Calu3 (cell line): ENCODE measurements at regions not wholly inside any gene's neighbourhood (a gene's known extent, or its start where the extent isn't known, plus 50 kb on each side); places are given as distances from the start of the nearest gene placed in this dataset.

ENCODE experiments used
- BruUV-seq: library from RNA; stranded (reverse); fragments of 400-500 nt; replicated peaks from 2 replicates; lab custom pipeline; 2021; lab: Mats Ljungman, UMichigan
- CTCF ChIA-PET: fragments of 300-600 bp; sonication (Branson Sonifier 250); formaldehyde crosslinking; loops from one replicate; lab custom pipeline; 2022; ENCODE audit warnings: antibody characterized with exemption; lab: Charles Lee
- DNase-seq: peaks from one replicate; pipeline ENCODE4 v3.0.0; 2022
- H3K27ac Mint-ChIP-seq: one replicate; pipeline ENCODE4 v1.8.0; 2022; ENCODE audit warnings: mixed read lengths; ENCODE audit not compliant: unreplicated experiment
- H3K27me3 Mint-ChIP-seq: one replicate; pipeline ENCODE4 v1.8.0; 2022; ENCODE audit warnings: mixed read lengths; ENCODE audit not compliant: unreplicated experiment
- H3K36me3 Mint-ChIP-seq: one replicate; pipeline ENCODE4 v1.8.0; 2022; ENCODE audit warnings: mild to moderate bottlenecking, moderate library complexity, mixed read lengths; ENCODE audit not compliant: insufficient read depth, unreplicated experiment
- H3K4me1 Mint-ChIP-seq: one replicate; pipeline ENCODE4 v1.8.0; 2022; ENCODE audit warnings: mild to moderate bottlenecking, low read depth, mixed read lengths; ENCODE audit not compliant: unreplicated experiment
- H3K4me3 Mint-ChIP-seq: one replicate; pipeline ENCODE4 v1.8.0; 2022; ENCODE audit warnings: mild to moderate bottlenecking, low read depth, moderate library complexity, mixed read lengths; ENCODE audit not compliant: unreplicated experiment
- H3K9me3 Mint-ChIP-seq: one replicate; pipeline ENCODE4 v1.8.0; 2022; ENCODE audit warnings: low read depth, mixed read lengths; ENCODE audit not compliant: unreplicated experiment
- intact Hi-C: fragments of 100-400 bp; cut with micrococcal nuclease; formaldehyde crosslinking; loops from one replicate; pipeline ENCODE4 v1.10.0; 2022; ENCODE audit not compliant: unreplicated experiment
- TF ChIP-seq, protein P1 (sequence below): fragments of 200-600 bp; IDR thresholded peaks from one replicate; pipeline ENCODE4 v1.8.0; 2022; ENCODE audit warnings: antibody characterized with exemption; ENCODE audit not compliant: unreplicated experiment

DNA sequence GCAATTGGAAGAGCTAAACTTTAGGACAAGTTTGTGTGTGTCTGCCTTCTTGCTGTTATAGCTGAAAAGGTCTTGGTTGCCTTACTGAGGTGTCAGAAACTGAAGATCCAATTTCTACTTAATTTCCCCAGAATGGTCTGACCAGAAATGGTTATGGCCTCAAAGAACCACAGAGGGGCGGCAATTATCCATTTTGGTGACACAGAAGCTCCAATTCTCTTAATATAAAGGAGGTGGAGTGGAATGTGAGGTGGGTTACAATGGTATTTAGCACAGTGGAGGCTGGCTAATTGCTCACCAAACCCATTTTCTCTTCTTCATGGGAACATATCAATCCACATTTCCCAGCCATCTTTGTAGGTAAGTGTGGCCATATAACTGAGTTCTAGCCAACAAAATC, 1157.2 kb downstream of the OLFM4 start:
- TF ChIP-seq, protein P1, sequence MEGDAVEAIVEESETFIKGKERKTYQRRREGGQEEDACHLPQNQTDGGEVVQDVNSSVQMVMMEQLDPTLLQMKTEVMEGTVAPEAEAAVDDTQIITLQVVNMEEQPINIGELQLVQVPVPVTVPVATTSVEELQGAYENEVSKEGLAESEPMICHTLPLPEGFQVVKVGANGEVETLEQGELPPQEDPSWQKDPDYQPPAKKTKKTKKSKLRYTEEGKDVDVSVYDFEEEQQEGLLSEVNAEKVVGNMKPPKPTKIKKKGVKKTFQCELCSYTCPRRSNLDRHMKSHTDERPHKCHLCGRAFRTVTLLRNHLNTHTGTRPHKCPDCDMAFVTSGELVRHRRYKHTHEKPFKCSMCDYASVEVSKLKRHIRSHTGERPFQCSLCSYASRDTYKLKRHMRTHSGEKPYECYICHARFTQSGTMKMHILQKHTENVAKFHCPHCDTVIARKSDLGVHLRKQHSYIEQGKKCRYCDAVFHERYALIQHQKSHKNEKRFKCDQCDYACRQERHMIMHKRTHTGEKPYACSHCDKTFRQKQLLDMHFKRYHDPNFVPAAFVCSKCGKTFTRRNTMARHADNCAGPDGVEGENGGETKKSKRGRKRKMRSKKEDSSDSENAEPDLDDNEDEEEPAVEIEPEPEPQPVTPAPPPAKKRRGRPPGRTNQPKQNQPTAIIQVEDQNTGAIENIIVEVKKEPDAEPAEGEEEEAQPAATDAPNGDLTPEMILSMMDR: no peak
- intact Hi-C loops: no loop called here
- Mint-ChIP-seq H3K27ac (no peak overlapping the region), H3K36me3 (no peaks in the 10 kb centered on the region), H3K4me1 (no peaks in the 10 kb centered on the region), H3K27me3 (no peaks in the 10 kb centered on the region), H3K9me3 (peaks cover 18% of the 10 kb centered on the region), H3K4me3 (no peak overlapping the region)
- DNase-seq: no peak
- CTCF ChIA-PET: no interaction called here
- BruUV-seq: no TSS peak

DNA sequence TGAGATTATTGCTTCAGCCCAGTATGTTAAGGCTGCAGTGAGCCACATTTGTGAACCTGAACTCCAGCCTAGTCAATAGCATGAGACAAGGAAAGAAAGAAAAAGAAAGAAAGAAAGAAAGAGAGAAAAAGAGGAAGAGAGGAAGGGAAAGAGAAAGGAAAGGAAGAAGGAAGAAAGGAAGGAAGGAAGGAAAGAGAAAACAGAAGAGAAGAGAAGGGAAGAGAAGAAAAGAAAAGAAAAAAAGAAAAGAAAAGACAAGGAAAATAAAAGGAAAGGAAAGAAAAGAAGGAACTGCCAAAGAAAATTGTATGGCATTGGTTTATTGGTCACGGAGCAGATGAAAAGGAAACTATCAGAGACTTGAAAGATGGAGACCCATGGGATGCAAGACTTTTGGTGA, 1158.8 kb downstream of the OLFM4 start:
- H3K4me1 Mint-ChIP-seq: no peaks in the 10 kb centered on the region
- CTCF ChIA-PET: interaction anchor here (0.6 kb wide), 1 partner anchor 155 kb away, joined by 5 read pairs; no protein-coding TSS in a partner anchor
- no peak for DNase-seq

DNA sequence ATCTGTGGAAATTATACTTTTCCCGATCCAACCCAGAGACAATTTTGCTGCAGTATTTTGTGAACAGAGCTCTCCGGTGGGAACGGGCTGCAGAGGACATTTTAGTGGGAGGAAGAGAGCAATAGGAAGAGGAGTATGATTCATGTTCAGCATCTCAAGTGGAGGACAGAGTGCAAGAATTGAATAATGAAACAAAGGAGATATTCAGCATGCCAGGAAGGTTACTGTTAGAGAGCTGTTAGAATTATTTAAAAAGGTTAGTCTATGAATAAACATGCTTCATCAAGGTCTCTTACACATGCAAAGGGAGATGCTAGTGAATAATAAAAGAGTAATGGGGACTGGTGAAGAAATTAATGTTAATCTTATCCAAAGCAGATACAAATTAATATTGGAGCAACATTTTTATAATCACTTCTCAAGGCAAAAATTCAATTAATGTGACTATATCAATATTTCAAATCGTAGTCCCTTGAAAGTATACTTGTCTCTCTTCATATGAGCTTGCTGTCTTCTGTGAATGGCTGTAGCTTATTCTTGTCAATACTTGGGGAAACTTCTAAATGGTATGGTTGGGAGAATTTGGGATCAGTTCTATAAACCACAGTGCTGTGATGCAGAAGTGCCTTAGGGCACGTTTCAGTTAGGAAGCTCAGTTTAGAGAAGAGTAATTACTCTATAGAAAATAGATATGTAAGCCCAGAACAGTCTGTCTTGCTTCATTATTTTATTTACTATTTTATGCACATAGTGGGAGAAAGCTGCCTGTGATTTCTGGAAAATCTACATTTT, 1165.8 kb downstream of the OLFM4 start:
- no TSS peak for BruUV-seq
- TF ChIP-seq, protein P1: no peak
- H3K4me3 Mint-ChIP-seq: no peak overlapping the region
- CTCF ChIA-PET: no interaction called here
- no peaks in the 10 kb centered on the region for H3K4me1 Mint-ChIP-seq
- intact Hi-C loops: loop anchor here (5.0 kb wide), 1 partner anchor 617 kb away; no protein-coding TSS in a partner anchor
- H3K9me3 Mint-ChIP-seq: peaks cover 25% of the 10 kb centered on the region
- H3K27me3 Mint-ChIP-seq: no peaks in the 10 kb centered on the region
- no peak for DNase-seq
- no peak overlapping the region for H3K27ac Mint-ChIP-seq
- no peaks in the 10 kb centered on the region for H3K36me3 Mint-ChIP-seq

More for the DNA sequence above, 1158.8 kb downstream of the OLFM4 start:
- TF ChIP-seq, protein P1: no peak
- H3K27ac Mint-ChIP-seq: no peak overlapping the region
- H3K9me3 Mint-ChIP-seq: peaks cover 26% of the 10 kb centered on the region
- no peaks in the 10 kb centered on the region for H3K27me3 Mint-ChIP-seq
- no peak overlapping the region for H3K4me3 Mint-ChIP-seq
- BruUV-seq: no TSS peak
- H3K36me3 Mint-ChIP-seq: no peaks in the 10 kb centered on the region
- intact Hi-C loops: no loop called here

DNA sequence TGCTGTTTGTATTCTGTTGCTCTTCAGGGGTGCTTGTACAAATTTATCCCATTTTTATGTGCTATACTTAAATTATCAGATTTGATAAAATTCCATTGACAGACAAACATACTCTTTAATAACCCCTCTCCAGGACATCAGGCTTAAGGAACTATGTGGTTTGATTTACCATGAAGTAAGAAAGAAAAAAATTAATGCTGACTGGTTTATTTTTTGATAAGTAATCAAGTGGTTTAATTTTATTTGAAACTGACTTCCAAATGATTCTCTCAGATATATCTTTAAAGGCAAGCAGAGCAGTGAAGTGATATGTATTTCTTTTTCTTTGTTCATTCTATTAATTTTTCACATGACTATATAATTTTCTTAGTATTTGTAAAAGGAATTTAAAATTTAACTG, 1168.1 kb downstream of the OLFM4 start:
- Mint-ChIP-seq H3K36me3 (no peaks in the 10 kb centered on the region), H3K4me3 (no peak overlapping the region), H3K4me1 (no peaks in the 10 kb centered on the region), H3K9me3 (peaks cover 13% of the 10 kb centered on the region), H3K27ac (no peak overlapping the region), H3K27me3 (no peaks in the 10 kb centered on the region)
- TF ChIP-seq, protein P1: no peak
- CTCF ChIA-PET: no interaction called here
- intact Hi-C loops: no loop called here
- BruUV-seq: no TSS peak
- no peak for DNase-seq
